GM10266 (cell line): ENCODE measurements at regions not wholly inside any gene's neighbourhood (a gene's known extent, or its start where the extent isn't known, plus 50 kb on each side); places are given as distances from the start of the nearest gene placed in this dataset.

Source experiments
- DNase-seq: peaks from one replicate; pipeline ENCODE4 v3.0.0; 2012; ENCODE audit errors: extremely low spot score
- CTCF ChIP-seq: IDR thresholded peaks from 2 replicates; pipeline ENCODE4 v1.5.1; 2012; ENCODE audit warnings: mild to moderate bottlenecking, low read depth; ENCODE audit not compliant: control insufficient read depth, insufficient read depth; ENCODE audit errors: missing control alignments

GRCh38 chr12:25780771-25781170 lies 177.7 kb upstream of the RASSF8 start:
- no peak for DNase-seq
- TF ChIP-seq CTCF: no peak

- no peak for TF ChIP-seq CTCF
Observed at GRCh38 chr12:25781232-25781631, 177.2 kb upstream of the RASSF8 start.

GRCh38 chr12:25783566-25783965 lies 174.9 kb upstream of the RASSF8 start:
- no peak for DNase-seq

More at GRCh38 chr12:25781232-25781631, 177.2 kb upstream of the RASSF8 start:
- no peak for DNase-seq

GRCh38 chr12:25784669-25785068 lies 173.8 kb upstream of the RASSF8 start:
- no peak for TF ChIP-seq CTCF
- DNase-seq: no peak

More at GRCh38 chr12:25783566-25783965, 174.9 kb upstream of the RASSF8 start:
- no peak for TF ChIP-seq CTCF

- DNase-seq: no peak
Observed at GRCh38 chr12:25785134-25785533, 173.3 kb upstream of the RASSF8 start.

GRCh38 chr12:25787701-25788100 lies 170.8 kb upstream of the RASSF8 start:
- DNase-seq: no peak
- no peak for TF ChIP-seq CTCF

More at GRCh38 chr12:25785134-25785533, 173.3 kb upstream of the RASSF8 start:
- TF ChIP-seq CTCF: no peak

GRCh38 chr12:25788707-25789442 lies 169.6 kb upstream of the RASSF8 start:
- TF ChIP-seq CTCF: no peak
- DNase-seq: no peak
